HEK293T (cell line): ENCODE measurements at regions not wholly inside any gene's neighbourhood (a gene's known extent, or its start where the extent isn't known, plus 50 kb on each side); places are given as distances from the start of the nearest gene placed in this dataset.

Experiments
- BHLHE40 ChIP-seq: fragments of 450-650 bp; IDR thresholded peaks from 2 replicates; pipeline ENCODE4 v1.6.1; 2016; ENCODE audit warnings: mild to moderate bottlenecking, moderate library complexity, borderline replicate concordance
- ELF4 ChIP-seq: fragments of 450-650 bp; IDR thresholded peaks from 2 replicates; pipeline ENCODE4 v1.6.1; 2017; ENCODE audit warnings: antibody characterized with exemption
- FOXM1 ChIP-seq: fragments of 450-650 bp; IDR thresholded peaks from 2 replicates; pipeline ENCODE4 v1.6.1; 2017; ENCODE audit warnings: mild to moderate bottlenecking, borderline replicate concordance
- L3MBTL2 ChIP-seq: fragments of 450-650 bp; conservative IDR thresholded peaks from 2 replicates; pipeline ENCODE4 v1.6.1; 2016; ENCODE audit warnings: mild to moderate bottlenecking
- NFRKB ChIP-seq: fragments of 450-650 bp; IDR thresholded peaks from 2 replicates; pipeline ENCODE4 v1.6.1; 2016; ENCODE audit warnings: mild to moderate bottlenecking, moderate library complexity
- SP1 ChIP-seq: fragments of 450-650 bp; IDR thresholded peaks from 2 replicates; pipeline ENCODE4 v1.6.1; 2017
- SUZ12 ChIP-seq: fragments of 450-650 bp; IDR thresholded peaks from 2 replicates; pipeline ENCODE4 v1.6.1; 2016; ENCODE audit warnings: mild to moderate bottlenecking

DNA sequence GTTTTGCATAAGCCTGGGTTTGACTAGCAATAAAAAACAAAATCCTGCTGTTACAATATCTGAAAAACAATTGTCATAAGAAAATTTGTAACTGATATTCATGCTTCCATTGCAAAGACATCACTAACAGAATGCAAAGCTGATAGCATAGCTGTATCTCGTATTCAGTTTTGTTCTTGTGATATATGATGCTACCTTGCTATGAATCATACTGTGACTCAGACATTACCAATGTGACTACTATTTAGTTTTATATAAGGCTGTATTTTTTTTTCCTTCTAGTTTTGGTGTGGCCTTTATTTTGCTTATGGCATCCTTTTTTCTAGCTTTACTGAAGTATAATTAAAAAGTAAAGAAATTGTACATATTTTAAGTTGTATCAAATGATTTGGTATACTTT, 1381.8 kb downstream of the MRPL39 start:
- TF ChIP-seq SUZ12 (no peak), NFRKB (no peak), BHLHE40 (no peak), SP1 (no peak), L3MBTL2 (no peak), FOXM1 (no peak), ELF4 (no peak)
